Medulla oblongata (tissue), 1 donor: ENCODE measurements at regions not wholly inside any gene's neighbourhood (a gene's known extent, or its start where the extent isn't known, plus 50 kb on each side); places are given as distances from the start of the nearest gene placed in this dataset.

ENCODE experiments used
- DNase-seq: peaks from one replicate; pipeline ENCODE4 v3.0.0-alpha.2; 2015; ENCODE audit errors: extremely low spot score

- no peak for DNase-seq
These were observed 826.3 kb downstream of the SLITRK6 start for GRCh38 chr13:84972907-84973306.

GRCh38 chr13:84962849-84963248 is 836.4 kb downstream of the SLITRK6 start:
- DNase-seq: no peak

- DNase-seq: no peak
These were observed 837.0 kb downstream of the SLITRK6 start for GRCh38 chr13:84962141-84962750.

GRCh38 chr13:84961023-84961422 is 838.2 kb downstream of the SLITRK6 start:
- no peak for DNase-seq

GRCh38 chr13:84959818-84960217 is 839.4 kb downstream of the SLITRK6 start:
- DNase-seq: no peak

GRCh38 chr13:84954636-84955035 is 844.6 kb downstream of the SLITRK6 start:
- no peak for DNase-seq

- no peak for DNase-seq
These were observed 848.1 kb downstream of the SLITRK6 start for GRCh38 chr13:84951128-84951527.

GRCh38 chr13:84946192-84946591 is 853.0 kb downstream of the SLITRK6 start:
- DNase-seq: no peak

- no peak for DNase-seq
These were observed 858.4 kb downstream of the SLITRK6 start for GRCh38 chr13:84940798-84941197.

GRCh38 chr13:84940167-84940566 is 859.1 kb downstream of the SLITRK6 start:
- no peak for DNase-seq

GRCh38 chr13:84934911-84935310 is 864.3 kb downstream of the SLITRK6 start:
- DNase-seq: no peak

GRCh38 chr13:84933797-84934196 is 865.4 kb downstream of the SLITRK6 start:
- no peak for DNase-seq

GRCh38 chr13:84931264-84931663 is 868.0 kb downstream of the SLITRK6 start:
- no peak for DNase-seq

- DNase-seq: no peak
These were observed 871.6 kb downstream of the SLITRK6 start for GRCh38 chr13:84927442-84928169.

- no peak for DNase-seq
These were observed 873.8 kb downstream of the SLITRK6 start for GRCh38 chr13:84925443-84925842.

GRCh38 chr13:84923831-84924230 is 875.4 kb downstream of the SLITRK6 start:
- no peak for DNase-seq

GRCh38 chr13:84917252-84917878 is 881.9 kb downstream of the SLITRK6 start:
- DNase-seq: peak; percentile 60

GRCh38 chr13:84912720-84913119 is 886.5 kb downstream of the SLITRK6 start:
- DNase-seq: no peak

GRCh38 chr13:84910423-84910822 is 888.8 kb downstream of the SLITRK6 start:
- no peak for DNase-seq

GRCh38 chr13:84903391-84903790 is 895.8 kb downstream of the SLITRK6 start:
- no peak for DNase-seq

- no peak for DNase-seq
These were observed 897.0 kb downstream of the SLITRK6 start for GRCh38 chr13:84902243-84902642.

- peak; percentile 78 for DNase-seq
These were observed 903.1 kb downstream of the SLITRK6 start for GRCh38 chr13:84896128-84896527.

- DNase-seq: no peak
These were observed 904.5 kb downstream of the SLITRK6 start for GRCh38 chr13:84894749-84895148.
